ENCODE measurements at regions not wholly inside any gene's neighbourhood (a gene's known extent, or its start where the extent isn't known, plus 50 kb on each side); places are given as distances from the start of the nearest gene placed in this dataset.
"Not testable (repeated sequence)": the region's sequence is repeated elsewhere in the genome, so short reads cannot be mapped to it uniquely, and the experiment has no call there.

- no peak for DNase-seq
These were observed 1148.0 kb downstream of the NSUN3 start for GRCh38 chr3:95210878-95211277.

- no peak for DNase-seq
These were observed 1149.3 kb downstream of the NSUN3 start for GRCh38 chr3:95212117-95212516.

DNA sequence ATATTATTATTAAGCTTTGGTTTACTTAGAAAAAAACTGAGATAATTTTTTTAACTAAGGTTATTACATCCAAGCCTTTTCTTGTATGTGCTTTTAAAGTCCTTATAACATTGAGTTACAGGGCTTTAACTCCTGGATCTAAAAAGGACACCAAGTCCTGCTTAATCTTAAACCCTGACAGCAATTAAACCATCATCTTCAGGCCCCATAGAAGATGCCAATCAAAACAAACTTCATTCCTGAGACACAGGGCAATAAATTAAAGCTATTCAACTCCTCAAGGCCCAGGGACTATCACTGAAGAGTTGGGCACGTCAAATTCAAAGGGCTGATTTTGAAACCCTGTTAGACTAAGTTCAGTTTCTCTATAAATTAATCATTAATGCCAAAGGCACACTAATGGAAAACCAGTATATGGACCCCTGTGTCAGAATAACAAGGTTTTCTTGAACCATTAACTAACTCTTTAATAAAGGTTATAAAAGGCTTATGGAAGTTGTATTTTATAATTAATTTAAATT, 1152.6 kb downstream of the NSUN3 start:
- no peak for DNase-seq

DNA sequence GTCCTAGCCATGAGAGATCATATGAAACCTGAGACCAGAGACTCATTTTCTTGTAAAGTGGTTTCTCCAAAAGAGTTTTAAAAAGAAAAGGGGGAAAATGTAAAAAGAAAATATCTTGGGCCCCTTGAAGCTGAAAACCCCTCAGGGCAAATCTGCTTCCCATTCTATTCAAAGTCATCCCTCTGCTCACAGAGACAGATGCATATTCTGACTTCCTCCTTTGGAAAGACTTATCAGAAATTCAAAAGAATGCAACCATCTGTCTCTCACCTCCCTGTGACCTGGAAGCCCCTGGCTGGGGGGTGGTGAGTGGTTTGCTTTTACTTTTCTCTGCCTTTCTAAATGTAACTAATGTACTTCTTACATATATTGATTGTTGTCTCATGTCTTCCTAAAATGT, 1154.8 kb downstream of the NSUN3 start:
- no peak for DNase-seq

- no peak for DNase-seq
These were observed 1155.6 kb downstream of the NSUN3 start for GRCh38 chr3:95218484-95218883.

- DNase-seq, result no peak
These were observed 1163.6 kb downstream of the NSUN3 start for GRCh38 chr3:95226437-95226836.

DNA sequence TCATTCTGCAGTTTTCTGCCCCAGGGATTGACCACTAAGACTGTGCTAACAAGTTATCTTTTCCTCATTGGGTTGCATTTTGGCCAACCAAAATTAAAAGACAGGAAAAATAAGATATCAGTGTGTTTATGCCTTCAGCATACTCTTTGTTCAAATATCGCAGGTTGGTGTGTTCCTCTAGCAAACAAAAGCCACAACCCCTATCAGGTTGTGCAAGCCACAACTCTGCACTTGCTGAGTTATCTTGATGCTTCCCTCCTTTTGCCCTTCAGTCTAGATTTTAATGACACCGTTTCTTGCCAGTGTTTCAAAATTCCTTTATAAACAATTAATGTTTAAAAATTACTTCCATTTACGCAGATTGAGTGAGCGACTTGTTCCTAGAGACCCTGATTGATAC, 1164.2 kb downstream of the NSUN3 start:
- DNase-seq, result no peak

DNA sequence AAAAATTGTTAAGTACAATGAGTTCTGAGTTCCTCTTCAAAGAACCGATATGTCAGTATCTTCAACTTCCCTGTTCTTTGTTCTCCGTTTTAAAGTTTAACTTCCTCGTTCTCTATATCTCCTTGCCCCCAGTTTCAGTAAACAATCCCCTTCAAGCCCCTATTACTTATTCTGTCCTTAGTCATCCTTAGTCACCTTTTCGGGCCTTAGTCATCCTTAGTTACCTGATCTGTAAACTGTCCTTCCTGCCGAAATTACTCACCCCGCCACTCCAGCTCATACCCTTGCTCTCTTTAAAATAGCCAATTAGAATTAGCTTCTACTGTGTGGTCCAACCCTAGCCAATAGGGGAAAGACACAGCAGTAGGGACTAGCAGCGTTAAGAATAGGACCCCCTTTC, 1165.6 kb downstream of the NSUN3 start:
- DNase-seq, result no peak

DNA sequence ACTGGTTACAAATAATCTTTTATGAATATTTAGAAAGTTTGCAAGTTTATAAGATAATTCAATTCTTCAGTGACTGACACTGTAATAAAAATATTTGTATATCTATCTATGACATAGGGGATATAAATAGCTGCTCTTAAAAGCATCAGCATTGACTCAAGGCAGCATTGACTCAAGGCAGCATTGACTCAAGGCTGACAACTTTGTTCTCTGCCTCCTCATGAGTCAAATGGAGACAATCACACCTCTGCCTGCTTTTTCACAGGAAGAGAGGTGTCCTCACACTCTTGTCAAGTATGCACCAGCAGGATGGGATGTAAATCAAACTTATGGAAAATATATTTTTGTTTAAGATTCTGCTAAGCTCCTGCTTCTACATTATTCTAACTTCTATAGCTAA, 1173.1 kb downstream of the NSUN3 start:
- no peak for DNase-seq

DNA sequence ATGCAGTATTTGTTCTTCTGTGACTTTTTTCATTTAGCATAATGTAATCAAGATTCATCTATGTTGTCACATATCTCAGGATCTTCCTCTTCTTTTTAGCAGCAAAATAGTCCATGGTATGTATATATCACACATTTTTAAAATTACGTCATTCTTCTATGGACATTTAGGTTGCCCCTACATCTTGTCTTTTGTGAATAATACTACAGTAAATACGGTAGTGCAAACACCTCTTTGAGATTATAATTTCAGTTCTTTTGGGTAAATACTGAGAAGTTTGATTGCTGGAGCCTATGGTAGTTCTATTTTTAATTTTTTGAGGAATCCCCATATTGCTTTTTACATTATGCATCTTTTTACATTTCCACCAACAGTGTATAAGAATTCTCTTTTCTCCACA, 1174.9 kb downstream of the NSUN3 start:
- DNase-seq, result no peak

GRCh38 chr3:95240395-95240794, 1177.5 kb downstream of the NSUN3 start:
- no peak for DNase-seq

DNA sequence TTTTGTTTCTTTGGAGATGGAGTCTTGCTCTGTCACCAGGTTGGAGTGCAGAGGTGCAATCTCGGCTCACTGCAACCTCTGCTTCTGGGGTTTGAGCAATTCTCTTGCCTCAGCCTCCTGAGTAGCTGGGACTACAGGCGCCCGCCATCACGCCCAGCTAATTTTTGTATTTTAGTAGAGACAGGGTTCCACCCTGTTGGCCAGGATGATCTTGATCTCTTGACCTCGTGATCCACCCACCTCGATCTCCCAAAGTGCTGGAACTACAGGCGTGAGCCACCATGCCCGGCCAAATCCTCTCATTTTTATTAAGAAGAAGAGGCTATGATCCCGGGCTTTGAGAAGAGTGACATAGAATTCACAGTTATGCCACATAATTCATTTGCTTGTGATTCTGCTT, 1178.4 kb downstream of the NSUN3 start:
- not testable (repeated sequence) for DNase-seq

DNA sequence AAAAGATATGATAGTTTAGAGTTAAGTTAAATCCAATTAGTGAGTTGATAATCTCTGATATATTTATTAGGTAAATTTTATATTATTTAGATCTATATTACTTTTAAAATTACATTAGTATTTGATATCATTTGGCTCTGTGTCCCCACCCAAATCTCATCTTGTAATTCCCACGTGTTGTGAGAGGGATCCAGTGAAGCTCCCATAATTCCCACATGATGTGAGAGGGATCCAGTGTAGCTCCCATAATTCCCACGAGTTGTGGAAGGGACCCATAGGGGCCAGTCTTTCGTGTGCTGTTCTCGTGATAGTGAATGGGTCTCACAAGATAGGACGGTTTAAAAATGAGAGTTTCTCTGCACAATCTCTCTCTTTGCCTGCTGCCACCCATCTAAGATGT, 1183.6 kb downstream of the NSUN3 start:
- DNase-seq, result no peak

- DNase-seq, result no peak
These were observed 1191.2 kb downstream of the NSUN3 start for GRCh38 chr3:95254061-95254460.

DNA sequence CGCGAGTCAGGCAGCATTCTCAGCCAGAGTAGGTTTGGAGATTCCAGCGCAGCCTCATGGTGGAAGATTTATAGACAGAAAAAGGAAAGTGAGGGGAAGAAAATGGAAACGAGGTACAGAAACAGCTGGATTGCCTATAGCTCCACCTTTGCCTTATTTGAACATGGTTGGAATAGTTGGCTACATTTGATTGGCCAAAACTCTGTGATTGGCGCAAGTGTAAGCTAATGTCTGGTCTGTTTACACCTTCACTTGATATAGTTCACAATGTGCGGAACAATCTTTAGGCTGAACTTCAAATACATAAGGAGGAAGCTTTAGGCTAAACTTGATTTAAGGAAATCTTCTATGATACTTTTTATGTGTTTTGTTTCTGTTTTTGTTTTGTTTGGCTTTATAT, 1191.9 kb downstream of the NSUN3 start:
- DNase-seq, result no peak

- DNase-seq, result no peak
These were observed 1202.3 kb downstream of the NSUN3 start for GRCh38 chr3:95265129-95265528.

- no peak for DNase-seq
These were observed 1208.5 kb downstream of the NSUN3 start for GRCh38 chr3:95271395-95271794.

- no peak for DNase-seq
These were observed 1209.3 kb downstream of the NSUN3 start for GRCh38 chr3:95272166-95272565.

DNA sequence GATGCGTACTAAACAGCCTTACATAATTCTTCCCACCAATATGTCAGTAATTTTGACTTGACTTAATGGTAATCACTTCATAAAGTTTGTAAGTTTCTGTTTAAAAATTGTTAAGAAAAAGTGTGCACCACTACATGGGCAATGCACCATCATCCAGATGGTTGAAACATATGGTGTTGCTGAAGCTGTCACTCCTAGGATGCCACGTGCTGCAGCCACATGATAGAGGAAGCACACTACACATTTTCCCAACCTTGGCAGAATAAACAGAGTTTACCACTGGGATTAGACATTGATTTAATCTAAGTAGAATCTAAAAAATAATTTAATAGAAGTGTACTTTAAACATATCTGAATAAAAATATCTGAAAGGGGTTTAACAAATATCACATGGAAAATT, 1209.9 kb downstream of the NSUN3 start:
- no peak for DNase-seq

- DNase-seq, result no peak
These were observed 1214.8 kb downstream of the NSUN3 start for GRCh38 chr3:95277613-95278012.

GRCh38 chr3:95280711-95281352, 1218.0 kb downstream of the NSUN3 start:
- no peak for DNase-seq

- no peak for DNase-seq
These were observed 1226.4 kb downstream of the NSUN3 start for GRCh38 chr3:95289295-95289694.

- no peak for DNase-seq
These were observed 1234.7 kb downstream of the NSUN3 start for GRCh38 chr3:95297581-95297980.

DNA sequence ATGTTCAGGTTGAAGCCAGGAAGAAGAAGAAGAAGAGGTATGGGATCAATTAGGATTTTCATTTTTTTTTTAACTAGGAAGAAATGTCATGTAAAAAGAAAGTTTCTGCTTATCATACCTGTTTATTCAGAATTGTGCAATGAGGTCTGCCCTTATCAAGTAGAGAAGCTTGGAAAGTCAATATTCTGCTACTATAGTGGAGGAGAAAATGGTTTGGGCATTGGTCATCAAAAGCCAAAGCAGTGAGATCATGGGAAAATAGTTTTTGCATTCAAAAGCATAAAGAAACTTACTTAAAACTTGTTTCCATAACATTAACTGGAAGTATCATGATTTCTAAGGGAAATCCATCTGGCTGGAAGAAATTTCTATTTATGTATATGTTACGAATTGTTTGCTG, 1239.2 kb downstream of the NSUN3 start:
- DNase-seq, result no peak

DNA sequence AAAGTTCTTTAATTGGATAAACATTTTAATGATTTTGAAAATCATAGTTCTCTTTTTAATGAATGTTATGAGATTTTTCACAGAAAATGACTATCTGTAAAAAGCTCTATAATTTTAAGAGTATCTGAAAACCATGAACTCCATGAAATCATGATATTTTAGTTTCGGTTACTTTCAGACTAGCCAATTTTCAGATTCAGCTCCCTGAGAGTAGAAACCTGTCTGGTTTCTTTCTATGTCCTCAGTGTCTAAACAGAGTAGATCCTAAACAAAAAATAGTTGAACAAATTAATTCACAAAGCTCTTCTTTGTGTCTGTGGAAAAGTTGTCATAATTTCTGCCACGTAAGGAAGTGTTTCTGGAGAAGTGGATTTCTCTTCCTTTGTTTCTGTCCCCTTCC, 1247.7 kb downstream of the NSUN3 start:
- no peak for DNase-seq

Measured in hematopoietic multipotent progenitor cell treated with erythropoietin and hydrocortisone succinate and interleukin-3 and kit ligand, for 4 days (in vitro differentiated cells).